ENCODE measurements at regions not wholly inside any gene's neighbourhood (a gene's known extent, or its start where the extent isn't known, plus 50 kb on each side); places are given as distances from the start of the nearest gene placed in this dataset.

DNA sequence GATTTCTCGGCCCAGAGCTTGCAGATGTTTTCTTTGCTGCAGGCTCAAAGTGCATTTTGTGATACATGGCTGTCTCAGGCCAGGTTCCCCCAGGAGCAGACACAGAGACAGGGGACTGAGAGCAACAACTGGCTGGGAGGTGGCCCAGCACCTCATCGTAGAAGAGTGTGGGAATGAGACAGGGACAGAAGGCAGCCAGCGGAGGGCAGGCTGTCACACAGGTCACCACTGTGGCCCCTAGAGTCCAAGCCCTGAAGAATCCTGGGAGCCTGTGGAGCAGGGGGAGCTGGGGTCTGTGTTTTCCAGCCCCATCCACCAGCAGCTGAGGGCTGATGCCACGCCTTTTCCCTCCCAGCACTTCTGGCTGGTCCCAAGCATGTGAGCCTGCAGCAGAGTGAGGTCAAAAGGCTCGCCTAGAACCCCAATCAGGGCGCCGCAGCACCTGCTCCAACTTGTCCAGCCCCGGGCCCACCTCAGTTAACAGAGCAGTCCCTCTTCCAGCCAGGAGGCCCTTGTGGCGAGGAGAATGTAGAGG, 723.8 kb downstream of the UQCRFS1 start:
- no peak overlapping the region for H3K56ac ChIP-seq (ENCODE audit: insufficient read length, low read depth, low read length)
- WGBS (ENCODE audit: extremely low coverage, insufficient read length, low lambda C conversion rate): no CpG with 5 or more reads among the region's 9 CpGs
- H4K8ac ChIP-seq (replicated peaks; ENCODE audit: insufficient read length, low read depth, low read length): no peak overlapping the region
- H3K4me3 Mint-ChIP-seq: no peak overlapping the region
- no peak overlapping the region for H3K14ac ChIP-seq (ENCODE audit: insufficient read depth, low read length)
- no peaks in the 10 kb centered on the region for H3K36me3 Mint-ChIP-seq (ENCODE audit: insufficient read depth in 1 of 3, low read depth in 3 of 3)
- H4K20me1 ChIP-seq (ENCODE audit: control insufficient read depth, insufficient read depth, insufficient read length): no peaks in the 10 kb centered on the region
- H3K9ac ChIP-seq (ENCODE audit: extremely low read depth, insufficient read length, low read length): no peak overlapping the region
- peaks cover 40 to 48% of the 10 kb centered on the region in 2 experiments for H3K4me1 Mint-ChIP-seq
- no peaks in the 10 kb centered on the region for H3K9me3 ChIP-seq (ENCODE audit: control insufficient read depth, low read depth, low read length)
- H3K27ac Mint-ChIP-seq: peak overlapping the region in 1 of 3 experiments; percentile 68; a peak in 1 of 7 replicates
- no peak overlapping the region for H2BK12ac ChIP-seq (ENCODE audit: insufficient read length, low read depth, low read length)
- no peaks in the 10 kb centered on the region; a peak in 1 of 5 replicates for H3K9me3 Mint-ChIP-seq
- no peak overlapping the region for H4K91ac ChIP-seq (ENCODE audit: insufficient read length, low read depth, low read length)
- DNase-seq: peak; percentile 46
- H2BK15ac ChIP-seq (ENCODE audit: low read depth, low read length): no peak overlapping the region
- H3K4ac ChIP-seq (ENCODE audit: low read depth, low read length): no peak overlapping the region
- H3K79me1 ChIP-seq (ENCODE audit: insufficient read depth, low read depth, low read length, poor library complexity, severe bottlenecking): no peaks in the 10 kb centered on the region
- H3K79me2 ChIP-seq (ENCODE audit: insufficient read depth, low read length): no peaks in the 10 kb centered on the region
- H2BK120ac ChIP-seq (ENCODE audit: low read depth, low read length, poor library complexity, severe bottlenecking): no peak overlapping the region
- H2BK20ac ChIP-seq (ENCODE audit: low read depth, low read length, poor library complexity, severe bottlenecking): no peak overlapping the region
- H2BK5ac ChIP-seq (ENCODE audit: insufficient read length, low read length): no peak overlapping the region
- no peak overlapping the region for H3K18ac ChIP-seq (ENCODE audit: insufficient read length, low read depth, low read length)
- H3K27me3 Mint-ChIP-seq (ENCODE audit: low read depth): no peaks in the 10 kb centered on the region; the same call in none of the 2 replicates
- H3K23me2 ChIP-seq (ENCODE audit: insufficient read length, low read depth, low read length, poor library complexity, severe bottlenecking): no peaks in the 10 kb centered on the region
- peaks cover 4% of the 10 kb centered on the region for H3K4me1 ChIP-seq (ENCODE audit: insufficient read depth, low read length)
- TF ChIP-seq, protein P1, sequence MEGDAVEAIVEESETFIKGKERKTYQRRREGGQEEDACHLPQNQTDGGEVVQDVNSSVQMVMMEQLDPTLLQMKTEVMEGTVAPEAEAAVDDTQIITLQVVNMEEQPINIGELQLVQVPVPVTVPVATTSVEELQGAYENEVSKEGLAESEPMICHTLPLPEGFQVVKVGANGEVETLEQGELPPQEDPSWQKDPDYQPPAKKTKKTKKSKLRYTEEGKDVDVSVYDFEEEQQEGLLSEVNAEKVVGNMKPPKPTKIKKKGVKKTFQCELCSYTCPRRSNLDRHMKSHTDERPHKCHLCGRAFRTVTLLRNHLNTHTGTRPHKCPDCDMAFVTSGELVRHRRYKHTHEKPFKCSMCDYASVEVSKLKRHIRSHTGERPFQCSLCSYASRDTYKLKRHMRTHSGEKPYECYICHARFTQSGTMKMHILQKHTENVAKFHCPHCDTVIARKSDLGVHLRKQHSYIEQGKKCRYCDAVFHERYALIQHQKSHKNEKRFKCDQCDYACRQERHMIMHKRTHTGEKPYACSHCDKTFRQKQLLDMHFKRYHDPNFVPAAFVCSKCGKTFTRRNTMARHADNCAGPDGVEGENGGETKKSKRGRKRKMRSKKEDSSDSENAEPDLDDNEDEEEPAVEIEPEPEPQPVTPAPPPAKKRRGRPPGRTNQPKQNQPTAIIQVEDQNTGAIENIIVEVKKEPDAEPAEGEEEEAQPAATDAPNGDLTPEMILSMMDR (conservative IDR thresholded peaks at IDR 0.05): peak; percentile 38; the same call in 2 of the 3 replicates
- H3K23ac ChIP-seq (ENCODE audit: insufficient read length, low read depth, low read length): no peak overlapping the region
- no peak overlapping the region for H3K27ac ChIP-seq (ENCODE audit: insufficient read length, low read depth, low read length)
- no peak overlapping the region for H3T11ph ChIP-seq (ENCODE audit: low read length)
- H4K5ac ChIP-seq (ENCODE audit: insufficient read length, low read depth, low read length): no peak overlapping the region
- H3K4me2 ChIP-seq (ENCODE audit: insufficient read depth, insufficient read length, low read length): no peak overlapping the region
- no peak overlapping the region for H2AK5ac ChIP-seq (ENCODE audit: insufficient read length, low read length)
- no peak overlapping the region for H2AFZ ChIP-seq (ENCODE audit: low read length)
- H3K27me3 ChIP-seq (ENCODE audit: insufficient read depth, low read length): no peaks in the 10 kb centered on the region
